GM12891 (cell line): ENCODE measurements at regions not wholly inside any gene's neighbourhood (a gene's known extent, or its start where the extent isn't known, plus 50 kb on each side); places are given as distances from the start of the nearest gene placed in this dataset.

Source experiments
- DNase-seq: peaks from one replicate; pipeline ENCODE4 v3.0.0; 2011; ENCODE audit warnings: low spot score; ENCODE audit not compliant: insufficient read length
- FAIRE-seq: peaks from 2 replicates; lab custom pipeline; 2011; peaks lifted over from hg19 to GRCh38; lab: Jason Lieb, UNC
- PAX5 ChIP-seq: IDR thresholded peaks from 2 replicates; pipeline ENCODE4 v1.6.1; 2011; ENCODE audit warnings: low read length, moderate library complexity, mild to moderate bottlenecking; ENCODE audit not compliant: insufficient read depth, severe bottlenecking
- POLR2A ChIP-seq: IDR thresholded peaks from 2 replicates; pipeline ENCODE4 v1.6.1; 2011; ENCODE audit warnings: low read depth, low read length, control low read depth
- POLR2AphosphoS5 ChIP-seq: IDR thresholded peaks from 2 replicates; pipeline ENCODE4 v1.6.1; 2011; ENCODE audit warnings: low read depth, low read length, control low read depth
- POU2F2 ChIP-seq: IDR thresholded peaks from 2 replicates; pipeline ENCODE4 v1.6.1; 2011; ENCODE audit warnings: low read depth, mild to moderate bottlenecking, control low read depth, low read length, moderate library complexity
- SPI1 ChIP-seq: IDR thresholded peaks from 2 replicates; pipeline ENCODE4 v1.6.1; 2011; ENCODE audit warnings: low read depth, low read length, control low read depth
- TAF1 ChIP-seq: IDR thresholded peaks from 2 replicates; pipeline ENCODE4 v1.6.1; 2011; ENCODE audit warnings: low read depth, low read length, control low read depth

- FAIRE-seq (no peak), DNase-seq (no peak)
- TF ChIP-seq SPI1 (no peak), TAF1 (no peak), PAX5 (no peak), POLR2A (no peak), POLR2AphosphoS5 (no peak), POU2F2 (no peak)
Observed at GRCh38 chr2:172173174-172173706, 70.5 kb upstream of the DLX2 start.

- FAIRE-seq, result no peak
- no peak for DNase-seq
- TF ChIP-seq PAX5, result no peak
- no peak for TF ChIP-seq POLR2A
- TF ChIP-seq POU2F2, result no peak
- no peak for TF ChIP-seq TAF1
- TF ChIP-seq POLR2AphosphoS5, result no peak
- TF ChIP-seq SPI1, result no peak
Observed at GRCh38 chr2:172177581-172177980, 74.9 kb upstream of the DLX2 start.

- FAIRE-seq (no peak), DNase-seq (no peak)
- TF ChIP-seq POU2F2 (no peak), SPI1 (no peak), POLR2A (no peak), POLR2AphosphoS5 (no peak), PAX5 (no peak), TAF1 (no peak)
Observed at GRCh38 chr2:172177996-172178395, 75.3 kb upstream of the DLX2 start.

GRCh38 chr2:172179045-172179701 is 76.5 kb upstream of the DLX2 start:
- DNase-seq (no peak), FAIRE-seq (no peak)
- TF ChIP-seq POLR2AphosphoS5, result no peak
- no peak for TF ChIP-seq POU2F2
- no peak for TF ChIP-seq POLR2A
- no peak for TF ChIP-seq TAF1

DNA sequence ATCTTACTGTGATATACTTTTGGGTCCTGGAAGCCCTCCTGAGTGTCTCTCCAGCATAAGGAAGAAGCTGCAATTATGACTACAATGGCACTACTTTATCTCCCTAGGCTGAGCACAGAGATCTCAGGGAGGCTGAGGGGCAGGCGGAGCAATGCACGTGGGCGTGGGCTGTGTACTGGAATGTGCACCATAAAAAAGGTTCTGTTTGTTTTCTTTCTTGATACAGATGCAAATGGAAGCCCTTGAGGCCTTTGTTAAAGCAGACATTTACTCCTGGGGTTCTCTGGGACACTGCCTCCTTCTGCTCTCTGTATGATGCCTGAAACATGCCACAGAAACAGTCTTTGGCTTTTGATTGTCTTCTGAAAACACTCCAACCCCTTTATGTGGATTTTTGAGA is 79.1 kb upstream of the DLX2 start:
- no peak for DNase-seq
- no peak for FAIRE-seq
- TF ChIP-seq POU2F2, result no peak
- no peak for TF ChIP-seq PAX5
- no peak for TF ChIP-seq POLR2A

- FAIRE-seq (no peak), DNase-seq (no peak)
- no peak for TF ChIP-seq POU2F2
- TF ChIP-seq POLR2A, result no peak
- no peak for TF ChIP-seq SPI1
- TF ChIP-seq POLR2AphosphoS5, result no peak
- TF ChIP-seq TAF1, result no peak
- no peak for TF ChIP-seq PAX5
Observed at GRCh38 chr2:172182624-172183023, 79.9 kb upstream of the DLX2 start.

- no peak for DNase-seq
- FAIRE-seq, result no peak
- TF ChIP-seq PAX5, result no peak
- no peak for TF ChIP-seq SPI1
- TF ChIP-seq POU2F2, result no peak
- TF ChIP-seq POLR2A, result no peak
- TF ChIP-seq POLR2AphosphoS5, result no peak
- TF ChIP-seq TAF1, result no peak
Observed at GRCh38 chr2:172193331-172194089, 90.8 kb upstream of the DLX2 start.

DNA sequence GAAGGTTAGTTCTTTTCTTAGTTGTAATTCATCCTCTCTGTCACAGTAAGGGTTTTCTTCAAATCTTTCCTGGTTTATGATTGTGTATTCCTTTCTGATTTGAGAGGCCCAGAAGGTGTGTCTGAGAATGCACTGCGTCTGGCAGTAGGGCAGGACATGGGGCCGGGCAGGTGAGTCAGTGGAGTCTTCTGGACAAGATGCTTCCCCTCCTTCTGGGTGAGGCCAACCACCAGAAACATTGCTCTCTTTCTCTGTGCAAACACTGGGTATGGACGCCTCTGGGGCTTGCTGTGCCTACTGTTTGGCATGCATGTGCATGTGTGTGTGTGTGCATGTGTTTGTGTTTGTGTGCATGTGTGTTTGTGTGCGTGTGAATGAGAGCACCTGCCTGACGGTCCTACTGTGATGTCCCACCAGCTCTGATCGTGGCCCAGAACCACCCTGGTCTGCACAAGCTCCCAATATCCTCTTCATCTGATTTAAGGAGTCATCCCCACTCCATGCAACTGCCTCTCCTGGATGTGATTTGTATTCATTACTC is 93.2 kb upstream of the DLX2 start:
- no peak for DNase-seq
- no peak for FAIRE-seq
- TF ChIP-seq POLR2A (no peak), SPI1 (no peak), POLR2AphosphoS5 (no peak), POU2F2 (no peak), PAX5 (no peak), TAF1 (no peak)

GRCh38 chr2:172196768-172197431 is 94.2 kb upstream of the DLX2 start:
- no peak for FAIRE-seq
- no peak for DNase-seq
- no peak for TF ChIP-seq TAF1
- no peak for TF ChIP-seq PAX5
- TF ChIP-seq SPI1, result no peak
- TF ChIP-seq POU2F2, result no peak
- no peak for TF ChIP-seq POLR2AphosphoS5
- TF ChIP-seq POLR2A, result no peak

DNA sequence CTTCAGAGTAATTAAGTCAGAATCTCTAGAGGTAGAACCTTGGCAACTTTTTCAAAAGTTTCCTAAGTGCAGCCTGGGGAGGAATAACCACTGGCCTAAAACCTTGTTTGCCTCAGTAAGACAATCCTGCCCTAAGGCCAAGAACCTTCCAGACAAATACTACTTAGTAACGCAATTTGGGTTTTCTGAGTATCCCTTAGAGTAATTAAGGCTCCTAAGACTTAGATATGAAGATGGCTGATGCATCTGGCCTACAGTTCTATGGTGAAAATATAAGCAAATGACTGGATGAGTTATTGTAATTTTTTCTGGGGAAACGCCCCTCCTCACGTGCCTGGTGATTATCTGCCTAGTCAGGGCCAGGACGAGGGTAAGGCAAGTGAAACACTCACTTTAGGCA is 95.7 kb upstream of the DLX2 start:
- DNase-seq (no peak), FAIRE-seq (no peak)
- no peak for TF ChIP-seq POLR2AphosphoS5
- TF ChIP-seq TAF1, result no peak
- TF ChIP-seq POU2F2, result no peak
- no peak for TF ChIP-seq SPI1
- TF ChIP-seq POLR2A, result no peak
- no peak for TF ChIP-seq PAX5
